HepG2 (cell line): ENCODE measurements at regions not wholly inside any gene's neighbourhood (a gene's known extent, or its start where the extent isn't known, plus 50 kb on each side); places are given as distances from the start of the nearest gene placed in this dataset.

Source experiments
- ATAC-seq: fragments of 200-7000 bp; cut with Tn5 transposase; 3 replicates; pipeline ENCODE4 v1.9.1; 2020; ENCODE audit warnings: mild to moderate bottlenecking, moderate library complexity
- BruUV-seq: library from RNA; stranded (reverse); fragments of 400-500 nt; replicated peaks from 2 replicates; lab custom pipeline; 2021; lab: Mats Ljungman, UMichigan
- CTCF ChIA-PET: fragments of 300-600 bp; formaldehyde crosslinking; extraction: SDS; loops from one replicate; lab custom pipeline; 2021; ENCODE audit warnings: low total read pairs, inconsistent platforms, low intra/inter-chr PET ratio; lab: Yijun Ruan, JAX
- POLR2A ChIA-PET: fragments of 350-600 bp; sonication (Branson Sonifier 250); formaldehyde crosslinking; loops from one replicate; lab custom pipeline; 2020; ENCODE audit warnings: antibody characterized with exemption, inconsistent platforms; lab: Yijun Ruan, JAX
- DNase-seq: peaks from one replicate; pipeline ENCODE4 v3.0.0-alpha.2; 2015; ENCODE audit warnings: low spot score
- FAIRE-seq: peaks from 3 replicates; lab custom pipeline; 2011; peaks lifted over from hg19 to GRCh38; lab: Jason Lieb, UNC
- H2AFZ ChIP-seq: one replicate; pipeline ENCODE4 v1.6.1; 2011; ENCODE audit warnings: low read length, inconsistent platforms
- H3K27ac ChIP-seq: fragments of 300-600 bp; 3 replicates; pipeline ENCODE4 v1.8.0; 2011; ENCODE audit warnings: mixed run types, mild to moderate bottlenecking, mixed read lengths, low read length, inconsistent platforms; ENCODE audit not compliant: insufficient read depth; ENCODE audit errors: extremely low read length
- H3K27me3 ChIP-seq, 2 experiments: fragments of 200-600 bp in 1 of 2; 2 replicates in 1 of 2; 3 replicates in 1 of 2; pipeline versions ENCODE4 v1.6.0 to v1.8.0; 2011; ENCODE audit warnings: low read length in 2 of 2, mild to moderate bottlenecking in 2 of 2, moderate library complexity in 2 of 2, inconsistent platforms in 1 of 2; ENCODE audit not compliant: insufficient read depth in 2 of 2, control insufficient read depth in 1 of 2
- H3K36me3 ChIP-seq, 2 experiments: fragments of 200-600 bp in 1 of 2; replicated peaks in 1 of 2; 2 replicates in 1 of 2; 3 replicates in 1 of 2; pipeline versions ENCODE4 v1.5.1 to v1.8.0; 2011; ENCODE audit warnings: low read length in 2 of 2, inconsistent platforms in 1 of 2; ENCODE audit not compliant: insufficient read depth in 2 of 2, control insufficient read depth in 1 of 2
- H3K4me1 ChIP-seq: 2 replicates; pipeline ENCODE4 v1.5.1; 2012; ENCODE audit warnings: low read length, inconsistent platforms; ENCODE audit not compliant: insufficient read depth
- H3K4me2 ChIP-seq: 2 replicates; pipeline ENCODE4 v1.6.0; 2011; ENCODE audit warnings: low read depth, low read length, inconsistent platforms
- H3K4me3 ChIP-seq, 3 experiments: fragments of 200-600 bp in 1 of 3; sonication (generic), shearing (Covaris generic) in 1 of 3; replicated peaks in 1 of 3; 2 replicates each; pipeline ENCODE4 v1.5.1; 2011 to 2016; ENCODE audit warnings: low read length in 3 of 3, inconsistent platforms in 2 of 3, low read depth in 2 of 3, mild to moderate bottlenecking in 2 of 3, control low read depth in 1 of 3, mixed read lengths in 1 of 3; ENCODE audit not compliant: insufficient read depth in 1 of 3
- H3K79me2 ChIP-seq: one replicate; pipeline ENCODE4 v1.6.1; 2011; ENCODE audit warnings: low read length, inconsistent platforms; ENCODE audit not compliant: insufficient read depth
- H3K9ac ChIP-seq: 2 replicates; pipeline ENCODE4 v1.6.0; 2011; ENCODE audit warnings: mild to moderate bottlenecking, low read depth, low read length, inconsistent platforms; ENCODE audit not compliant: insufficient read depth
- H3K9me3 ChIP-seq: 2 replicates; pipeline ENCODE4 v1.5.1; 2012; ENCODE audit warnings: mild to moderate bottlenecking, low read length
- H4K20me1 ChIP-seq: 2 replicates; pipeline ENCODE4 v1.6.0; 2011; ENCODE audit warnings: inconsistent platforms, mild to moderate bottlenecking, low read length, moderate library complexity; ENCODE audit not compliant: insufficient read depth
- BCL6 ChIP-seq: IDR thresholded peaks from 2 replicates; pipeline ENCODE4 v1.6.1; 2016; ENCODE audit warnings: missing genetic modification reagents, missing compliant biosample characterization
- CBFB ChIP-seq: sonication (generic); formaldehyde crosslinking; IDR thresholded peaks from 2 replicates; pipeline ENCODE4 v1.4.0; 2020; ENCODE audit warnings: missing genetic modification reagents
- JUNB ChIP-seq: sonication (generic); formaldehyde crosslinking; IDR thresholded peaks from 2 replicates; pipeline ENCODE4 v1.8.0; 2022; ENCODE audit warnings: missing genetic modification reagents, mild to moderate bottlenecking, borderline replicate concordance
- POLR2AphosphoS2 ChIP-seq: IDR thresholded peaks from 2 replicates; pipeline ENCODE4 v1.6.1; 2011; ENCODE audit warnings: low read depth, low read length, improper control_type of control experiment
- RFX3 ChIP-seq: IDR thresholded peaks from 2 replicates; pipeline ENCODE4 v1.6.1; 2016; ENCODE audit warnings: missing biosample characterization, missing genetic modification reagents
- SNRNP70 ChIP-seq: fragments of 200-400 bp; formaldehyde crosslinking; IDR thresholded peaks from 2 replicates; pipeline ENCODE4 v1.6.1; 2017; ENCODE audit warnings: mild to moderate bottlenecking, low read depth, low read length, moderate library complexity
- TMF1 ChIP-seq: sonication (generic); formaldehyde crosslinking; IDR thresholded peaks from 2 replicates; pipeline ENCODE4 v1.8.1; 2022; ENCODE audit warnings: low read depth, missing genetic modification reagents
- XBP1 ChIP-seq: sonication (generic); formaldehyde crosslinking; IDR thresholded peaks from 2 replicates; pipeline ENCODE4 v1.5.0; 2020; ENCODE audit warnings: missing genetic modification reagents
- ZC3H13 ChIP-seq: sonication (generic); formaldehyde crosslinking; IDR thresholded peaks from 2 replicates; pipeline ENCODE4 v1.8.1; 2023; ENCODE audit warnings: mild to moderate bottlenecking, missing genetic modification reagents, moderate library complexity
- ZNF878 ChIP-seq: sonication (generic); formaldehyde crosslinking; IDR thresholded peaks from 2 replicates; pipeline ENCODE4 v1.8.1; 2023; ENCODE audit warnings: mild to moderate bottlenecking, missing genetic modification reagents, moderate library complexity
- WGBS: methylation state at CpG from one replicate; pipeline ENCODE4 v1.1.6; 2017; ENCODE audit warnings: low lambda C conversion rate; 5-methylcytosine and 5-hydroxymethylcytosine counted together
- in situ Hi-C: cut with HindIII; loops from 2 replicates; pipeline ENCODE4 v1.10.0; 2017; ENCODE audit warnings: low pct_unique_long_range_greater_than_20kb; ENCODE audit not compliant: extremely low pct_ligation_motif_present
- intact Hi-C: fragments of 100-400 bp; cut with micrococcal nuclease; formaldehyde crosslinking; loops from one replicate; pipeline ENCODE4 v1.10.0; 2022; ENCODE audit not compliant: unreplicated experiment
- TF ChIP-seq, protein P1 (sequence below): sonication (generic); formaldehyde crosslinking; IDR thresholded peaks from 2 replicates; pipeline ENCODE4 v1.4.0; 2020; ENCODE audit warnings: missing genetic modification reagents; ENCODE audit errors: not compliant biosample characterization
- TF ChIP-seq, protein P2 (sequence below): sonication (generic); formaldehyde crosslinking; IDR thresholded peaks from 2 replicates; pipeline ENCODE4 v1.4.0; 2020; ENCODE audit warnings: mild to moderate bottlenecking, missing genetic modification reagents
- TF ChIP-seq, protein P3 (sequence below): sonication (generic); formaldehyde crosslinking; IDR thresholded peaks from 2 replicates; pipeline ENCODE4 v1.8.0; 2022; ENCODE audit warnings: mild to moderate bottlenecking, missing genetic modification reagents, moderate library complexity

DNA sequence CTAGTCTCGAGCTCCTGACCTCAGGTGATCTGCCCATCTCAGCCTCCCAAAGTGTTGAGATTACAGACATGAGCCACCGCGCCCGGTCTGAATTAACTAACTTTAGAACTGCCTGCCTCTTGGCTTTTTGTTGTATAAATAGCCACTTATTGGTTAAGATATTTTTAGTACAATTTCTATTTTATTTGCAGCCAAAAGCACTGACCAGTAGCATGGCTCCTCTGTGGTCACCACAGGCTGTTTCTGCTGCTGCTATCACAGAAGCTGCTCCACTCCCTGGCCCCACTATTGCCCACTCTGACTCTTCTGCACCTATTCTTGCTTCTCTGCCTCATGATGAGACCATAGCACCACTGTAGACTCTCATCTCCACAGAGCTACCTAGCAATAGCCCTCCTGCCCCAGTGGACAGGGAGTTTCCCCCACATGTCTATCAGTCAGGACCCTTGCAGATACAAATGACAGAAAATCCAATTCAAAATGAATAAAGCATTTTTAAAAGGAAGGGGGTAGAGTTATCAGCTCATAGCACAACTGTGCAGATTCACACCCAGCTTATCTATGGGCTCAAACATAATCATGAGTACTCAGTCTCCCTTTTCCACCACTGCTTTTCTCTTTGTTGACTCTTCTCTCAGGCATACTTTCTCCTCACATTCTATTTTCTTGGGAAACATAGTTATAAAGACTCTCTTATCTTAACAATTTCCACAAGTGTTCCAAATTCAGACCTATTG is 151.8 kb upstream of the EPB41L4A start:
- ATAC-seq = no peak
- Histone ChIP-seq H4K20me1 (no peaks in the 10 kb centered on the region), H3K9ac (no peak overlapping the region), H3K27me3 (peaks cover 1 to 11% of the 10 kb centered on the region in 2 experiments; a peak in 4 of 5 replicates), H3K79me2 (no peaks in the 10 kb centered on the region), H3K4me2 (no peak overlapping the region), H3K27ac (no peak overlapping the region), H3K36me3 (no peaks in the 10 kb centered on the region), H3K9me3 (no peaks in the 10 kb centered on the region), H3K4me1 (no peaks in the 10 kb centered on the region), H3K4me3 (no peak overlapping the region), H2AFZ (no peak overlapping the region)
- ChIA-PET CTCF (no interaction called here), POLR2A (no interaction called here)
- TF ChIP-seq JUNB (CRISPR knock-in tag) = no peak
- TF ChIP-seq ZC3H13 (CRISPR knock-in tag) = no peak
- TF ChIP-seq, protein P1, sequence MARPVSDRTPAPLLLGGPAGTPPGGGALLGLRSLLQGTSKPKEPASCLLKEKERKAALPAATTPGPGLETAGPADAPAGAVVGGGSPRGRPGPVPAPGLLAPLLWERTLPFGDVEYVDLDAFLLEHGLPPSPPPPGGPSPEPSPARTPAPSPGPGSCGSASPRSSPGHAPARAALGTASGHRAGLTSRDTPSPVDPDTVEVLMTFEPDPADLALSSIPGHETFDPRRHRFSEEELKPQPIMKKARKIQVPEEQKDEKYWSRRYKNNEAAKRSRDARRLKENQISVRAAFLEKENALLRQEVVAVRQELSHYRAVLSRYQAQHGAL (CRISPR knock-in tag) = no peak
- TF ChIP-seq BCL6 (CRISPR knock-in tag) = no peak
- no peak for TF ChIP-seq CBFB
- TF ChIP-seq, protein P2, sequence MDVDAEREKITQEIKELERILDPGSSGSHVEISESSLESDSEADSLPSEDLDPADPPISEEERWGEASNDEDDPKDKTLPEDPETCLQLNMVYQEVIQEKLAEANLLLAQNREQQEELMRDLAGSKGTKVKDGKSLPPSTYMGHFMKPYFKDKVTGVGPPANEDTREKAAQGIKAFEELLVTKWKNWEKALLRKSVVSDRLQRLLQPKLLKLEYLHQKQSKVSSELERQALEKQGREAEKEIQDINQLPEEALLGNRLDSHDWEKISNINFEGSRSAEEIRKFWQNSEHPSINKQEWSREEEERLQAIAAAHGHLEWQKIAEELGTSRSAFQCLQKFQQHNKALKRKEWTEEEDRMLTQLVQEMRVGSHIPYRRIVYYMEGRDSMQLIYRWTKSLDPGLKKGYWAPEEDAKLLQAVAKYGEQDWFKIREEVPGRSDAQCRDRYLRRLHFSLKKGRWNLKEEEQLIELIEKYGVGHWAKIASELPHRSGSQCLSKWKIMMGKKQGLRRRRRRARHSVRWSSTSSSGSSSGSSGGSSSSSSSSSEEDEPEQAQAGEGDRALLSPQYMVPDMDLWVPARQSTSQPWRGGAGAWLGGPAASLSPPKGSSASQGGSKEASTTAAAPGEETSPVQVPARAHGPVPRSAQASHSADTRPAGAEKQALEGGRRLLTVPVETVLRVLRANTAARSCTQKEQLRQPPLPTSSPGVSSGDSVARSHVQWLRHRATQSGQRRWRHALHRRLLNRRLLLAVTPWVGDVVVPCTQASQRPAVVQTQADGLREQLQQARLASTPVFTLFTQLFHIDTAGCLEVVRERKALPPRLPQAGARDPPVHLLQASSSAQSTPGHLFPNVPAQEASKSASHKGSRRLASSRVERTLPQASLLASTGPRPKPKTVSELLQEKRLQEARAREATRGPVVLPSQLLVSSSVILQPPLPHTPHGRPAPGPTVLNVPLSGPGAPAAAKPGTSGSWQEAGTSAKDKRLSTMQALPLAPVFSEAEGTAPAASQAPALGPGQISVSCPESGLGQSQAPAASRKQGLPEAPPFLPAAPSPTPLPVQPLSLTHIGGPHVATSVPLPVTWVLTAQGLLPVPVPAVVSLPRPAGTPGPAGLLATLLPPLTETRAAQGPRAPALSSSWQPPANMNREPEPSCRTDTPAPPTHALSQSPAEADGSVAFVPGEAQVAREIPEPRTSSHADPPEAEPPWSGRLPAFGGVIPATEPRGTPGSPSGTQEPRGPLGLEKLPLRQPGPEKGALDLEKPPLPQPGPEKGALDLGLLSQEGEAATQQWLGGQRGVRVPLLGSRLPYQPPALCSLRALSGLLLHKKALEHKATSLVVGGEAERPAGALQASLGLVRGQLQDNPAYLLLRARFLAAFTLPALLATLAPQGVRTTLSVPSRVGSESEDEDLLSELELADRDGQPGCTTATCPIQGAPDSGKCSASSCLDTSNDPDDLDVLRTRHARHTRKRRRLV = no peak
- TF ChIP-seq, protein P3, sequence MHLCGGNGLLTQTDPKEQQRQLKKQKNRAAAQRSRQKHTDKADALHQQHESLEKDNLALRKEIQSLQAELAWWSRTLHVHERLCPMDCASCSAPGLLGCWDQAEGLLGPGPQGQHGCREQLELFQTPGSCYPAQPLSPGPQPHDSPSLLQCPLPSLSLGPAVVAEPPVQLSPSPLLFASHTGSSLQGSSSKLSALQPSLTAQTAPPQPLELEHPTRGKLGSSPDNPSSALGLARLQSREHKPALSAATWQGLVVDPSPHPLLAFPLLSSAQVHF (CRISPR knock-in tag) = no peak
- no peak for TF ChIP-seq SNRNP70
- TF ChIP-seq TMF1 (CRISPR knock-in tag) = no peak
- TF ChIP-seq POLR2AphosphoS2 = no peak
- no peak for TF ChIP-seq RFX3
- no peak for TF ChIP-seq ZNF878 (CRISPR knock-in tag)
- no peak for TF ChIP-seq XBP1 (CRISPR knock-in tag)
- no peak for FAIRE-seq
- WGBS = 65% methylated on average over 4 of the region's 4 CpGs
- no TSS peak for BruUV-seq
- intact Hi-C loops (no loop called here), in situ Hi-C loops (no loop called here)
- DNase-seq = no peak
